ENCODE measurements at regions not wholly inside any gene's neighbourhood (a gene's known extent, or its start where the extent isn't known, plus 50 kb on each side); places are given as distances from the start of the nearest gene placed in this dataset.

DNA sequence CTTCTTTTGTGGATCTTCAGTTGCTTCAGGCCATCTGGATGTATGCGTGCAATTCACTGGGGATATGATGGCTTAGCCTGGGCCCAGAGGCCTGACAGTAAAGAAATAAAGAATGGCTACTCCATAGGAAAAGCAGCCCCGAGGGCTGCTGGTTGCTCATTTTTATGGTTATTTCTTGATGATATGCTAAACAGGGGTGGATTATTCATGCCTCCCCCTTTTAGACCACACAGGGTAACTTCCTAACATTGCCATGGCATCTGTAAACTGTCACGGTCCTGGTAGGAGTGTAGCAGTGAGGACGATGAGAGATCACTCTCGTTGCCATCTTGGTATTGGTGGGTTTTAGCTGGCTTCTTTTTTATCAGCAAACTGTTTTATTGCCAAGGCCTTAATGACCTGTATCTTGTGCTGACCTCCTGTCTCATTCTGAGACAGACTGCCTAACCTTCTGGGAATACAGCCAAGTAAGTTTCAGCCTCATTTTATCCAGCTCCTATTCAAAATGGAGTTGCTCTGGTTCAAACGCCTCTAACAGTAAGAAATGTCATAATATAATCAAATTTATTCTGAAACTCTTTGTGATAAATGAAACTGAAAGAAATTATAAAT, 60.5 kb downstream of the DSEL start:
- H3K36me3 ChIP-seq (ENCODE audit: control insufficient read depth in 2 of 4, insufficient read depth in 4 of 4, low read length in 3 of 4) = no peaks in the 10 kb centered on the region
- no peaks in the 10 kb centered on the region for H3K27me3 ChIP-seq (replicated peaks in 1 of 4; ENCODE audit: control insufficient read depth in 3 of 4, extremely low read depth in 1 of 4, insufficient read depth in 3 of 4, low read length in 3 of 4)
- DNase-seq (ENCODE audit: low read depth in 1 of 2, low spot score in 2 of 2) = peak in 1 of 2 experiments; percentile 10
- H3K27ac ChIP-seq (ENCODE audit: low read depth, low read length) = no peak overlapping the region
- no peak overlapping the region for H2AFZ ChIP-seq (ENCODE audit: low read length)
- no peak overlapping the region for H3K56ac ChIP-seq (replicated peaks; ENCODE audit: insufficient read length, low read depth, low read length)
- H4K8ac ChIP-seq (ENCODE audit: extremely low read depth, insufficient read depth, low read length) = no peak overlapping the region
- no peak overlapping the region for H3K18ac ChIP-seq (ENCODE audit: extremely low read depth, low read length)
- no peak for FAIRE-seq
- H3K4me2 ChIP-seq (ENCODE audit: insufficient read depth in 1 of 2, low read depth in 2 of 2, low read length in 2 of 2) = no peak overlapping the region
- no peak overlapping the region for H3K14ac ChIP-seq (ENCODE audit: insufficient read length)
- no peak overlapping the region for H4K5ac ChIP-seq (ENCODE audit: insufficient read length, low read depth, low read length)
- no peak overlapping the region for H3K4me3 ChIP-seq (ENCODE audit: extremely low read depth in 1 of 4, insufficient read depth in 2 of 4, low read depth in 3 of 4, low read length in 4 of 4)
- no peak overlapping the region for H2BK120ac ChIP-seq (replicated peaks; ENCODE audit: low read depth, low read length)
- no peak overlapping the region for H4K91ac ChIP-seq (replicated peaks; ENCODE audit: insufficient read length, low read length)
- no peak overlapping the region for H3K4ac ChIP-seq (replicated peaks; ENCODE audit: insufficient read length, low read depth, low read length)
- H2BK20ac ChIP-seq (ENCODE audit: low read length) = no peak overlapping the region
- H2BK12ac ChIP-seq (ENCODE audit: low read depth, low read length) = no peak overlapping the region
- H3K9ac ChIP-seq (replicated peaks in 1 of 4; ENCODE audit: extremely low read depth in 1 of 4, low read depth in 3 of 4, low read length in 3 of 4) = no peak overlapping the region
- H2AK5ac ChIP-seq (ENCODE audit: low read depth, low read length) = no peak overlapping the region
- 86% methylated on average over 6 of the region's 6 CpGs; no CpG with 5 or more reads in 1 of the 2 experiments for WGBS, 2 experiments (ENCODE audit: extremely low coverage in 1 of 2, insufficient coverage in 1 of 2, insufficient read length in 1 of 2, insufficient replicate concordance in 2 of 2, low coverage in 1 of 2, low lambda C conversion rate in 2 of 2, missing lambda C conversion rate in 1 of 2)
- H3K4me1 ChIP-seq (replicated peaks in 1 of 4; ENCODE audit: control insufficient read depth in 3 of 4, insufficient read depth in 4 of 4, low read length in 3 of 4) = peaks cover 0 to 3% (median 0%) of the 10 kb centered on the region in 4 experiments; a peak in 1 of 7 replicates
- H4K20me1 ChIP-seq (replicated peaks in 1 of 2; ENCODE audit: control insufficient read depth in 1 of 2, insufficient read depth in 2 of 2, low read length in 2 of 2) = no peaks in the 10 kb centered on the region
- no peak overlapping the region for H2BK5ac ChIP-seq (ENCODE audit: low read depth, low read length)
- no peaks in the 10 kb centered on the region for H3K79me2 ChIP-seq (ENCODE audit: control insufficient read depth in 1 of 2, insufficient read depth in 2 of 2, low read length in 2 of 2)
- H3K9me3 ChIP-seq (ENCODE audit: insufficient read depth in 2 of 2, low read depth in 1 of 2, low read length in 1 of 2) = no peaks in the 10 kb centered on the region
- H3K23me2 ChIP-seq (ENCODE audit: low read depth, low read length) = no peaks in the 10 kb centered on the region
- ChIA-PET POLR2A (ENCODE audit: partially characterized antibody) (no interaction called here), CTCF (ENCODE audit: partially characterized antibody) (no interaction called here)
- no peak overlapping the region for H3K23ac ChIP-seq (ENCODE audit: insufficient read length)
- no peaks in the 10 kb centered on the region for H3K79me1 ChIP-seq (ENCODE audit: low read depth, low read length)
- H2BK15ac ChIP-seq (ENCODE audit: low read length) = no peak overlapping the region
- TF ChIP-seq SP2 (IDR thresholded peaks at IDR 0.05; ENCODE audit: low read length) (no peak), KDM1A (IDR thresholded peaks at IDR 0.05; ENCODE audit: borderline replicate concordance, low read length) (no peak), FOSL1 (IDR thresholded peaks at IDR 0.05; ENCODE audit: insufficient read depth, low read depth, low read length) (no peak), RXRA (IDR thresholded peaks at IDR 0.05; ENCODE audit: insufficient read depth, low read depth, low read length) (no peak), SP1 (IDR thresholded peaks at IDR 0.05; ENCODE audit: low read depth, low read length) (no peak), TBP (IDR thresholded peaks at IDR 0.05; ENCODE audit: low read depth, low read length) (no peak), JUN (IDR thresholded peaks at IDR 0.05; ENCODE audit: low read depth, low read length) (no peak), SIX5 (IDR thresholded peaks at IDR 0.05; ENCODE audit: low read depth, low read length) (no peak), BACH1 (IDR thresholded peaks at IDR 0.05; ENCODE audit: low read length) (no peak), KDM4A (IDR thresholded peaks at IDR 0.05; ENCODE audit: low read depth, low read length, severe bottlenecking) (no peak), ZNF274 (IDR thresholded peaks at IDR 0.05; ENCODE audit: borderline replicate concordance, extremely low read depth, low read length) (no peak), BCL11A (IDR thresholded peaks at IDR 0.05; ENCODE audit: low read depth in 2 of 2, low read length in 2 of 2) (no peak), BRCA1 (IDR thresholded peaks at IDR 0.05; ENCODE audit: low read depth, low read length) (no peak)

Measured in H1 (cell line).